Inferior parietal cortex (tissue), 1 donor: ENCODE measurements at regions not wholly inside any gene's neighbourhood (a gene's known extent, or its start where the extent isn't known, plus 50 kb on each side); places are given as distances from the start of the nearest gene placed in this dataset.
"Not testable (repeated sequence)": the region's sequence is repeated elsewhere in the genome, so short reads cannot be mapped to it uniquely, and the experiment has no call there.

Source experiments
- DNase-seq: peaks from one replicate; pipeline ENCODE4 v3.0.0-alpha.2; 2016; ENCODE audit errors: extremely low spot score

DNA sequence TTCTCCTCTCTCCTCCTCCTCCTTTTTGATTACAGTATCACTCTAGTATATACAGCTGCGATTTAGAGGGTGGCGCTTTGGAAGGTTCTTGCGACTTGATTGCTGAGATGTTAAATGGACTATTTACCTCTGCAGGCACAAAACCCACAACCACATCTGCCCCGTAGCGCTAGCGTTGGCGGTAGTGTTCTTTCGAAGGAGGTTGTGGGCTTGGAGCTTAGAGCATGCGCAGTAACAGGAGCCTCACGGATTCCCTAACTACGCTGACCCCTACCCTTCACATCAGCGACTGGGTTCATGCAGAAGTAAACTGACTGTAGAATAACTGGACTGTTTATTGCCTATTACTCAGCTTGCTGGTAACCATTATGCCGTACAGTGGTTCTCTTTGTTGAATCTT lies 58.0 kb downstream of the CGGBP1 start:
- DNase-seq = no peak

DNA sequence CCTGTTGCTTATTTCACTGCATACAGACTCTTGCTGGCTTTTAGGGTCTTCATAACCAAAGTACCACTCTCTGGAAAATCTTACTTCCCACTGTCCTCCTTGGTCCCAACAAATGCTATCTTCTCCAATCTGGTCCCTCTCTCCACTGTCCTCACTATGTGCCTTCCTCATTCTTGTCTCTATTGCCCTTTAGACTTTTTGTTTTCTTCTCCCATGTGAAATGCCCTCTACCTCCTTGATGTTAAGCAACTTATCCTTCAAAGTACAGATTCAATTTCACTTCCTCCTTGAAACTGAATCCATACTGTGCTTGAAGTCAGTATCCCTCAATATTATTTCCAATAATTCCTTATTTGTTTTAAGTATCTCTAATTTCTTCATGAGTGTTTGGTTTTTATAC lies 60.8 kb downstream of the CGGBP1 start:
- DNase-seq = no peak

DNA sequence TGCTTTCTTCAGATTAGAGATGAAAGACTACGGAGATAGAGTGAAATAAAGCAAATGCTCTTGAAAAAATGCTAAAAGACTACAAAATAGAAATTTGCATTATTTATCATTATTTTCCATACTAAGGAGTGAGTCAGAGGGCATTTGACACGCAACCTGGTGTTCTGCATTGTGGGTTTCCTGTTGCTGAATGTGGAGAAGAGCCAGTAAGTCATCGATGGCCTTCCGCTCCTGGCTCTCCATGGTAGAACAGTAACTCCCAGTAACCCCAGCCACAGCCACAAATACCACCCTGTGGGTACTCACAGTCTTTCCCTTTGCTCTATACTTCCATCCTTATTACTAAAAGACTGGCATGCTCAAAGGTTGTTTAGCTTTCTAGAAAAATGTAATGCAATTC lies 61.5 kb downstream of the CGGBP1 start:
- DNase-seq = no peak

DNA sequence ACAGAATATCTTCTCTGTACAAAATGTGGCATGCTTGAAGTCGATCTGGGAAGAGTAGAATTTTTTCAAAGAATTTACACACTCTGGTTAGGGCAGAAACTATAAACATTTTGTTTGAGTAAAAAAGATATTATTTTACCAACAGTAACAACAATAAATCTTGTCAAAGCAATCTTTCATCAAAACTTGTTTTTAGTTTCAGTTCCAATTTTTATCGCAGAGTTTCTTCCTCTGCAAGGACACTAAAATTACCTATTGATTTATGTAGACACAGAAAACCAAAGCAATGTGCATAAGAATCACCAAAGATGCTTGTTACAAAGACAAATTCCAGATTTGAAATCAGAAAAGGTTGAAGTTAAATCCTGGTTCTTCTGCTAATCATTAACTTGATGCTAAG lies 61.9 kb downstream of the CGGBP1 start:
- no peak for DNase-seq

DNA sequence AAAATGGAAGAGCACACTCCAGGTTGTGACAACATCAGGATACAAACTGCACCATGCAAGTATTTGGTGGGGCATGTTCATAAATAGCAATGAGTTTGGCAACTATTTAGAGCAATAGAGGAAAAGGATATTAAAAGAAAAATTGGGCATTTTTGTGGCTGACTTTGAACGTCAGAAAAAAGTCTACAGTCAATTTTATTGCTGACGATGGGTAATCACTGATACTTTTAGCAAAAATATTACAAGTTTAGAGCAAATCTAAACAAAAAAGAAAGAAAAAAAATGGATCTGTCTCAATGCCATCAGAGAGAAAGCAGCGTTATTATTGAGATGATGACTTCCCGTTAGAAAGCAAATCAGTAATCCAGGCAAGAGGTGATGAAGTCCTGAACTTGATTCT lies 65.2 kb downstream of the CGGBP1 start:
- DNase-seq = no peak

DNA sequence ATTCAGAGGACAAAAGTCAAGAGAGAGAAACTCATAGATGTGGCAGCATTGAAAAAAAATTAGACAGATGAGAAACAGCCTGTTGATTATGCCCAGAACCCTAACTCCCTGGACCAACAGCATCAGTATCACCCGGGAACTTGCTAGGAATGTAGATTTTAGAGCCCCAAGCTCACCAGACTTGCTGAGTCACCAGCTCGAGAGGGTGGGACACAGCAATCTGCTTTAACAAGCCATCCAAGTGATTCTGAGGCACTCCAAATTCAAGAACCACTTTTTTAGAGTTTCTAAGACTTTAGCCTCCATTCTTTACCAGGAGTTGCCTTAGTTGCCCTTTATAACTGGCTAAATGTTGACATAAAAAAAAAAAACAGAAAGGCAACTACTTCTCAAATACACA lies 70.9 kb downstream of the CGGBP1 start:
- no peak for DNase-seq

DNA sequence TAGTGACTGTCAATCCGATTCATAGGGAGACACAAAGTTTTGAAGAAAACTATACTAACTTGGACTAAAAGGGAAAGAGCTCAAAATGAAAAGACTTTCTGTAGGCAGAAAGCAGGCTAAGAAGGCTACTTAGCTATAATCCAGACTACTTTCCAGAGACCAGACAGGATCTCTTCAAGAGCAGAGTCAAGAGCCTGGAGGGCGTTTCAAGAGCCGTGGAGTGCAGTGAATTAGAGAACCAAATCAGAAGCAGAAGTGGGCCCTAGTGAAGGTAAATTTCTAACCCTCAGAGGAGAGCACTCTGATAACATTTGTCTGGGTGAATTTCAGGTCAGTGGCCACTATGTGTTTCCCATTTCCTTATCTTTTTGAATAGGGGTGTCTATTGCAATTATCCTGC lies 76.4 kb downstream of the CGGBP1 start:
- no peak for DNase-seq

DNA sequence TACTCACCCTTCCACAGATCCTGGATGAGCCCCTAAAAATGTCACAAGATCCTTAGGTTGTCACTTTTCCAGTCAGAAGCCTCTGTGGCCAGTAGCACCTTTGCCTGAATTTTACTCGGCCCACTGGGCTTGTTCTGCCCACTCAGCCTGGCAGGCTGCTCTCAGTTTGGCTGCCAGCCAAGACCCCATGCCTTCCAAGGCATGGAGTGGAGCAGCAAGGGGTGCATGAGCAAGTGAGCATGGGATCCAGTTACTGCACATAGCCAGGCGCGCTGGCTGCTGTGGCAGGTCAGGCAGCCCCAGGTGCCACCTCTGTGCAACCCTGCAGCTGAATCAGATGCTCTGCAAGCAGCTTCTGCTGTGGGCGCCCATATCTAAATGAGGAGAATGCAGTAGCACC lies 79.3 kb downstream of the CGGBP1 start:
- DNase-seq = no peak

DNA sequence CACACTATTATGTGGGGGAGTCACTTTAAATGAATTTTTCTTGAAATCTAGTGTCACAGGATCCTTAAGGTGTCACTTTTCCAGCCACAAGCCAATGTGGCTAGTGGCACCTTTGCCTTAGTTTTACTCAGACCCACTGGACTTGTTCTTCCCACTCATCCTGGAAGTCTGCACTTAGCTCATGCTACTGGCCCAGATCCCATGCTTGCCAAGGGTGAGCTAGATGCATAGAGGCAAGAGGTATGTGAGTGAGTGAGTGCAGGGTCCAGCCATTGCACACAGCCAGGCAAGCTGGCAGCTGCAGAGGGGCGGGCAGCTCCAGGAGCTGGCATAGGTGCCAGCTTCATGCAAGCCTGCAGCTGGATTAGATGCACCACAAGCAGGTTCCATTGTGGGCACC lies 81.0 kb downstream of the CGGBP1 start:
- DNase-seq = no peak

DNA sequence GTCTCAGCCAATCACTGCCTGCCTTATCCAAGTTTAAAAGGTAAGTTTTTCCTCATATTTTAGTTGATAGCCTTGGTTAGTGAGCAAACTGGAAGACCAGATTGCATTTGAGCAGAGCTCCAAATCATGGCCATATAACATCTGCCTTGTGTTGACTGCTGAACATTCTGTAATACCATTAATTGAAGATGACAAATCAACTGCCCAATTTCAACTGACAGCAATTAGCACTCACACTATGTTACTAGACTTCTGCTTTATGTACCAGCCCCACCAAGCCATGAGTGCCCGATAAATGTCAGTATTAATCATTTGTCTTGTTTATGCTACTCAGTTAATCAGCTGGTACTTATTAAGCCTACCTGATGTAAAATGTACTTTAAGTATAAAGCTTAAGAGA lies 83.1 kb downstream of the CGGBP1 start:
- DNase-seq = no peak

DNA sequence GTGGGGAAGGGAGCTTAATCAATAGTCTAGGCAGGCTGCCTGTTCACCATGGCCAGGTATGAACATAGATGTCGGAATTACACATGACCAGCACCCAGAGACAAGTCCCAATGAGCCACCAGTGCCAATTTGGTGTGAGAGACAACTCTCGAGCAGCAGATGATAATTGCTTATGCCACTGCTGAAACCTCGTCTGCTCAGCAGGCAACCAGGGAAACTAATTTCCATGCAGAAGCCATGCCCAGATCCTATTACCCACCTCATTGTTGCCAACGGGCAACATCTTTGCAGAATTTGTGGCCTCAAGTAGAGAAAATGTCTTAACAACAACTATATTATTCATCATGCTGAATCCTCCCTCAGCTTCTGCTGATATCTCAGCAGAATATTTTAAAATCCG lies 84.9 kb downstream of the CGGBP1 start:
- no peak for DNase-seq

DNA sequence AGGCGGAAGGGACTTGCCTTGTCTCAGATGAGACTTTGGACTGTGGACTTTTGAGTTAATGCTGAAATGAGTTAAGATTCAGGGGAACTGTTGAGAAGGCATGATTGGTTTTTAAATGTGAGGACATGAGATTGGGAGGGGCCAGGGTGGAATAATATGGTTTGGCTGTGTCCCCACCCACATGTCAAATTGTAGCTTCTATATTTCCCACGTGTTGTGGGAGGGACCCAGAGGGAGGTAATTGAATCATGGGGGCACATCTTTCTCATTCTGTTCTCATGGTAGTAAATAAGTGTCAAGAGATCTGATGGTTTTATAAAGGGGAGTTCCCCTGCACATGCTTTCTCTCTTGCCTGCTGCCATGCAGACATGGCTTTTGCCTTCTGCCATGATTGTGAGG lies 89.2 kb downstream of the CGGBP1 start:
- no peak for DNase-seq

DNA sequence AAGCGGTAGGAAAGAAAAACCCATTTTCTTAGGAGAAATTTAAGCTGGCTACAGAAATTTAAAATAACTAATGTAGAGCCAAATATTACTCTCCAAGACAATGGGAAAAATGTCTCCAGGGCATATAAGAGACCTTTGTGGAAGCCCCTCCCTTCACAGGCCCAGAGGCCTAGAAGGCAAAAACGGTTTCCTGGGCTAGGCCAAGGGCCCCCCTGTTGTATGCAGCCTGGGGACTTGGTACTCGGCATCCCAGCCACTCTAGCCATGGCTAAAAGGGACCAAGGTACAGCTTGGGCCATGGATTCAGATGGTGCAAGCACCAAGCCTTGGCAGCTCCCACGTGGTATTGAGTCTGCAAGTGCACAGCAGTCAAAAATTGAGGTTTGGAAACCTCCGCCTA lies 90.1 kb downstream of the CGGBP1 start:
- no peak for DNase-seq

DNA sequence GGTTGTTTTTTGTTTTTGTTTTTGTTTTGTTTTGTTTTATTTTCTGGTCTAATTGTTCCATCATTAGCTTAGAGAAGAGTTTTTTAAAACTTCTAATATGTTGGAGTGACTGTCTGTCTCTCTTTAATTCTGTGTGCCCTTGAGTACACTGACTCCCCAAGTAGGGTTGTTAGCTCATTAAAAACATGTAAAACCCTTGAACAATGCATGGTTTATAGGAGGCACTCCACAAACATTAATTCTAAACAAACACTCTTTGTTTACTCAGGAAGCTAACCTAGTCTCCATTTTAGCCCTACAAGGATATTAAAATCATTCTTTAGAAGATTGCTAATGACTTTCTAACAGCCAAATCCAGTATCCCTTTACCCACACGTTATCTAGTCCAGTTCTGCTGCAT lies 100.5 kb downstream of the CGGBP1 start:
- no peak for DNase-seq

DNA sequence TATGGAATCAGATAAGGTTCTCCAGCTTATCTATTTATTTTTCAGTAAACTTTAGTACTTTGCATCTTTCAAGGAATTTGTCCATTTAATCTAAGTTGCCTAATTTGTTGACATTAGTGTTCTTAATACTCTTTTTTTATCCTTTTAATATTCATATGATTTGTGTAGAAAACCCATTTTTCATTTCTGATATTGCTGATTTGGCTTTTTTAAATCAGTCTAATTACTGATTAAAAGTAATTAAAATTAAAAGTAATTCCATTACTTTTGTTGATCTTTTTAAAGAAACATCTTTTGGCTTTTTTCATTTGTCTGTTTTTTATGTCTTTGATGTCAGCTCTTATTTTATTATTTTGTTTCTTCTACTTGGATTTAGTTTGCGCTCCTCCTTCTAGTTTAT lies 101.2 kb downstream of the CGGBP1 start:
- DNase-seq = no peak

DNA sequence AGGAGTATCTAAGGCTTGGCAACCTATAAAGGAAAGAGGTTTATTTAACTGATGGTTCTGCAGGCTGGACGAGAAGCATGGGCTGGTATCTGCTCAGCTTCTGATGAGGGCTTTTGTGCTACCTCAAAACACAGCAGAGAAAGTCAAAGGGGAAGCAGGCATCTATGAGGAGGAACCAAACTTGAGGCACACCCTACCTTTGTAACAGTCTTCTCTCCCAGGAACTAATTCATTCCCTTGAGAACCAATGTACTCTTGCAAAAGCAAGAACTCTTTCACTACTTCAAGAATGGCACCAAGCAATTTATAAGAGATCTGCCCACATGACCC lies 109.0 kb downstream of the CGGBP1 start:
- DNase-seq = no peak

DNA sequence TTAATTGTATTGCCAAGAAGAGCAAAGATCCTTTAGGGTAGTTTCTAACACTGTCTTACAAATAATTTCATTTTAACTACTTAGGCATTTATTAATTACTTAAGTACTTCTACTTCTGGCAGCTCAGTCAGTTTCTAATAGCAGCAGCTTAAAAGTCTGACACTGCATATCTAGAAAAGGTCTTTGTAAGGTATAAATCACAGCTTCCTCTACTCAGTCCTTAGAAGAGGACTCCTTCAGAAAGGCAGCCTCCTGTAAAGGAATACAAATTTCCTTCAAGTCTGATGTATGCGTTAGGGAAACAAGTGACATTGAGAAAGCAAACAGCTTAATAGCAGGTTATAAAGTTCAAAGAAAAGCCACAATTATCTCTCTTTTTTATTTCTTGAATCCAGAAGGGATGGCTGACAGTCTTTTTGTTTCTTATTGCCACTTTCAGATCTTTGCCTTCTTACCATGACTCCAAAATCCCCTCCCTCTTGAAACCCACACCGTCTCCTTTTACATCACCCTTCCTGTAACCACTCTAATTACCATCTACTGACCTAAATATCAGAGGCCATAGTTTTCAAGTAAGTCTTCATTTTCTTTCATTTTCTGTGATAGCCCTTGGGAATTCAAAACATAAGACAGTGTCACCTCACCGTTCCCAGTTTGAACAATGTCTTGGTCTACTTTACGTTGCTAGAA lies 109.5 kb downstream of the CGGBP1 start:
- no peak for DNase-seq

DNA sequence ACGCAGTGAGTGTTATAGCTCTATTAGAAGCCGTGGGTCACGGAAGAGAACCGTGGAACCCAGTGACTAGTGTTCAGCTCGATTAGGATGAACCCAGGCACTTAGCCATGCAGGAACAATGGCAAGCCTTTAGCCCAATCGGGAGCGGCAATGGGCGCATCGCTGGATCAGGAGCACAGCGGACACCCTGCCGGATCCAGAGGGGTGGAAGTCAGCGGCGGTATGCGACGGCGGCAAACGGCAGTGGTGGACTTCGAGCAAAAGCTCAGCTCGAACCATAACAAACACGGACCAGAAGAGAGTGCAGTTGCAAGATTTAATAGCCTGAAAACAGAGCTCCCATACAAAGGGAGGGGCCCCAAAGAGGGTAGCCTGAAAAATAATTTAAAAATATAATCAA lies 112.8 kb downstream of the CGGBP1 start:
- DNase-seq = not testable (repeated sequence)

DNA sequence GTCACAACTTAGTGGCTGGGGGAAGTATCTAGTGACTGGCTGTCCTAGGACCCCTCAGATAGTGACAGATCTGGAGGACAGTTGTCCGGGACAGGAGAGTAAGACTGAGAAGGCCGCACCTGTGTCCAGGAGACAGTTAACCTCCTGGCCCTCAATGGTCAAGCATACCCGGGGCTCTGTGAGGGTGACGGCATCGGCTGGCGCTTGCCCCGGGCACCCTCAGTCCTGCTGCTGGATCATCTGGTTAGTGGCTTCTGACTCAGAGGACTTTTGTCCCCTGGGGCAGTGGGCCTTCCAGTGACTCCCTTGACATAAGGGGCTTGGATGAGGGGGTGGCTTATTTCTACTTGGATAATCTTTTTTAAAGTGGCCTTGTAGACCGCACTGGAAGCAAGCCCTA lies 116.5 kb downstream of the CGGBP1 start:
- DNase-seq = not testable (repeated sequence)

DNA sequence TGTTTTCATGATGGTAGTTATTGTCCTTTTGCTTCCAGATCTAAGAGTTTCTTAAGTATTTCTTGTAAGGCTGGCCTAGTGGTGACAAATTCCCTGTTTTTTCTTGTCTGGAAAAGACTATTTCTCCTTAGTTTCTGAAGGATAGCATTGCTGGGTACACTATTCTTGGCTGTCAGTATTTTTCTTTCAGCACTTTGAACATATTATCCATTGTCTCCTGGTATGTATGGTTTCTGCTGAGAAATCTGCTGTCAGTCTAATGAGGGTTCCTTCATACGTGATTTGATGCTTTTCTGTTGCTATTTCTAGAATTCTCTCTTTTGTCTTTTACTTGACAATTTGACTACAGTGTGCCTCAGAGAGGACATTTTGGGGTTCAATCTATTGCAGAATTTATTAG lies 134.3 kb downstream of the CGGBP1 start:
- DNase-seq = no peak

DNA sequence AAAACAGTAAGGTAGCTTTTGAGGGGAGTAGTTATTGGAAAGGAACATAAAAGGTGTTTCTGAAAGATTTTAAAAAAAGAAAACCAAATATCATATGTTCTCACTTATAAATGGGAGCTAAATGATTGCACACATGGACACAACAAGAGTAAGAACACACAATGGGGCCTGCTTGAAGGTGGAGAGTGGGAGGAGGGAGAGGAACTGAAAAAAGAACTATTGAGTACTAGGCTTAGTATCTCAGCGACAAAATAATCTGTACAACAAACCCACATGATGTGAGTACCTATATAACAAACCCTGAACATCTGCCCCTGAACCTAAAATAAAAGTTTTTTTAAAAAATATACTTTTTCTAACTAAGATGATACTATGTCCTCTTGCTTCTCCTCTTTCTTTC lies 138.3 kb downstream of the CGGBP1 start:
- no peak for DNase-seq

DNA sequence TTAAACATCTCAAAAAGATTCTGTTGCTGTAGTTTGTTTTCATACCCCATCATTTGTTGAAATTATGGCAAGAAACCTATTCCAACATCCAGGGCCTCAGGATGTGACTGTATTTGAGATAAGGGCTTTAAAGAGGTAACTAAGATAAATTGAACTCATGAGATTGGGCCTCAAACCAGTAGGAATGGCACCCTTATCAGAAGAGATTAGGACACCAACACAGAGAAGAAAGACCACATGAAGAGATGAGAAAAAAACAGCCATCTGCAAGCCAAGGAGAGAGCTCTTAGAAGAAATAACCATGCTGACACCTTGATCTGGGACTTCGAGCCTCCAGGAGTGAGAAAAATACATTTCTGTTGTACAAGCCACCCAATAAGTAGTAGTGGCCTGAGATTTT lies 157.7 kb downstream of the CGGBP1 start:
- DNase-seq = no peak

DNA sequence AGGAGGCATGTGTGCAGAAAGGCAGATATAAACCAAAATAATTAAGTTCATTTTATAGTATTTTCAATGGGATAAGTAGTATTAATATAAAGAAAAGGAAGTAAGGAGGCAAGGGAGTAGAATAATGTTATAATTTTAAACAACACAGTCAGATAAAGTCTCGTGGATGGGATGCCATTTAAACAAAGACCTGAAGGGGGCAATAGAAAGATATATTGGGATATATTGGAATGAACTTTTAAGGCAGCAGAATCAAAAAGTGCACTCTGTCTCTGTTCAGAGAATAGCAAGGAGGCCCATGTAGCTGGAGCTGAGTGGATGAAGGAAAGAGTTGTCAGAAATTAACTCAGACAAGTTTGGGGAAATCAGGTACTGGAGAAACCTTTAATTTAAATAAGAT lies 158.7 kb downstream of the CGGBP1 start:
- DNase-seq = no peak

DNA sequence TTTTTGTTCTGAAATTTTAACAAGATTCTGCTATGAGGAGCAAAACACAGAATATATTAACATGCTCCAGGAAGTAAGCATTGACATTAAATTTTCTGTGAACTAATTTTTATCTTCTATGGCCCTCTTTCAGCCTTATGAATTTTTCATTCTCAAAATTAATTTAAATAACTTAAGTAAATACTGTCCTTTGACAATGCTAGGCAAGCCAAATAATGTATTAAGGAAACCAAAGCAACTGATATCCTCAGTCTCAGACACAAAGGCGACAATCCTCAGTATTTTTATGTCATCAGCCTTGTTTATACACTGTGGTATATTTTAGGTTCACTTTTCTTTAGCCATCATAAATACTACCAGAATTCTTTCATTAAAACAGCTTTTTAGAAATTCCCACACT lies 159.8 kb downstream of the CGGBP1 start:
- no peak for DNase-seq

DNA sequence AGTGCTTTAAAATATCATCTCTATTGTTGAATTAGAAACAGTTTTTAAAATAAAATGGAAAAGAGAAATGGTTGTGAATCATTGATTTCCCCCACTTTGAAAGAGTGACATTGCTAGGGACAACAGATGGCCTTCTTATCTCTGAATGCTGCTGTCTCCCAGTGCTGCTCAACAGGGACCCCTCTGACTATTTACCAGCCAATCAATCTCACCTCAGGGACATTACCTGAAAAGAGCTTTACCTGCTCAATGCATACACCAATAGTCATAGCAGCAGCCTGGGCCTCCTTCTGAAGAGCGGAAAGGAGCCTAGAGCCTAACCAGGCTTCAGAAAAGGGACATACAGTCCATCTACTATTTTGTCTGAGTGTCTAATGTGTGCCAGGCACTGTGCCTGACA lies 162.8 kb downstream of the CGGBP1 start:
- no peak for DNase-seq
